GM19455 (cell line): ENCODE measurements at regions not wholly inside any gene's neighbourhood (a gene's known extent, or its start where the extent isn't known, plus 50 kb on each side); places are given as distances from the start of the nearest gene placed in this dataset.
"Not testable (repeated sequence)": the region's sequence is repeated elsewhere in the genome, so short reads cannot be mapped to it uniquely, and the experiment has no call there.

Source experiments
- ATAC-seq: cut with Tn5 transposase; IDR thresholded peaks from one replicate; pipeline ENCODE4 v1.9.1; 2021; ENCODE audit not compliant: unreplicated experiment

- ATAC-seq = no peak
These were observed 126.0 kb upstream of the GBE1 start for GRCh38 chr3:81887448-81887847.

DNA sequence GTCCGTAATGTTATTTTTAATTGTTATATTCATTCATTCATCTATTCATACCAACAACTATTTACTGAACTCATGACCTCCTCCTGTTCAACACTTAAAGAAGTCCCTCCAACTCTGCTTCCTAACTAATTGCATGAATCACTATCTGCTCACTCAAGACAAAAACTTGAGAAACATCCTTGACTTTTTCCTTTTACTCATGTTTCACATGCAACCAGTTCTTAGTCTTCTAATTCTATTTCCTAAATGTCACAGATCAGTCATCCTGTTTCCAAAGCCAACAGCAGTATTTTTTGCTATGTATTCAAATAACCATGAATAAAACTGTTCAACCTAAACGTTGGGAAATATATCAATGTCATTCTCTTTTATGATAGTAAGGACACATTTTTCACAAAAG, 124.6 kb upstream of the GBE1 start:
- no peak for ATAC-seq

DNA sequence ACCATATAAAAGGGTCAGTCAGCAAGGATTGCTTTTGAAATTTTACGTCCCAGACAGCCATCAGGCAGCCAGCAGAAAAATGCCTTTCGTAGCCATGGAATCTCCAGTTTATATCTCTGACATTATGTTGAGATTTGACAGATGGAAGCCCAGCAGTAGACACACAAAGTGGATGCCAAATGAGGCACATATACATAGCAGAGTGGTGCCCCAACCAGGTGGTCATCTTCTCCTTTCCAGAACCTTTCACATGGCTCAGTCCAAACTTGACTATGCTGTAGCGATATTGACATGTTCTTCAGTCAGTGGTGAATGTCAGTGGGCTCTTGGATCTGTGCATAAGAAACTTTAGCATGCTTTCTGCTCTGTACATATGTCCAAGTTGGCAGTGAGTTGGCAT, 123.3 kb upstream of the GBE1 start:
- ATAC-seq = no peak

DNA sequence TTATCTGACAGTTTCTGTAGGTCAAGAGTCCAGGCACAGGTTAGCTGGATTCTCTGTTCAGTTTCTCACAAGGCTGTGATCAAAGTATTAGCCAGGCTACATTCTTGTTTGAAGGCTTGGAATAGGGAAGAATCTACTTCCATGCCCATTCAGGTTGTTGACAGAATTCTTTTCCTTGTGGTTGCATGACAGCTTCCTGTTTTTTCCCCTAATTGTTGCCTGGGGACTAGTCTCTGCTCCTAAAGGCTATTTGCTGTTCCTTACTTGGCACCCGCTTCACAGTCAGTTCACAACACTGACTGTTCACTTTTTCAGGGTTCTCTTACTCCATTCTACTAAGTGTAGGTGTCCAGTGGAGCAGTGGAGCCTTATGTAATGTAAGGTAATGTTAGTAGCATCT, 115.4 kb upstream of the GBE1 start:
- ATAC-seq = no peak

- no peak for ATAC-seq
These were observed 113.3 kb upstream of the GBE1 start for GRCh38 chr3:81874738-81875137.

- no peak for ATAC-seq
These were observed 111.1 kb upstream of the GBE1 start for GRCh38 chr3:81872566-81872965.

DNA sequence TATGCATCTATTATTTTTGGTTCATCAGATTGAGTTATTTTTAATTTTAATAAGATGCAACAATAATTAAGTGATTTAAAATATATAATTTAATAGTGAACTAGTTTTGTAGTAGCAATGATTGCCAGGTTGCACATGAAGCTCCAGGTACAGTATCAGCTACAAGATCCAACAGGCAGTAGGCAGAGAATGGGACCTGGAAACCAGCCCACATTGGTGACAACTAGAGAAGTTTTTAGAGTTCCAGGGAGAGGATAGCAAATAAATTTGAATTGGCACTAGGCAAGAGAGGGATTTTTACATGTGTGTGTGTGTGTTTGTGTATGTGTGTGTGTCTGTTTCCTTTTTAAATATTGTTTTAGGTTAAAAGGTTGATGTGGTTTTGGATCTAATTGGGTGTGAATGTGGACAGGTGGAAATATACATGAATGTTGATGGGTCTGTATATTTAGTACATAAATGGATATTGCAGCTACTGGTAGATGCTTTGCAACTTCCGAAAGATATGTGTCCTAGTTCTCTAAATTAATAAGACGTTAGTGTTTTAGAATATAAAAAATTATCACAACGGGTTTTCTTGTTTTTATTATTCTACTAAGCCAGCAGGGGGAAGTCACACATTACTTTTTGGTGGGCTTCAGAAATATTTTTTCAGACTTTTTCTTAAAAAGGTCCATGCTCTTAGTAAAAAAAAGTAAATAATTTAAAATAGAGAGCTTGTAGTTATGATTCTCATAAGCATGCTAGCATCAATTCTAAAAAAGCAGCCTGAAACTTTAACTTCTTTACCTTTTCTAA, 110.1 kb upstream of the GBE1 start:
- no peak for ATAC-seq

GRCh38 chr3:81869382-81869781, 107.9 kb upstream of the GBE1 start:
- ATAC-seq = no peak

GRCh38 chr3:81868597-81868996, 107.2 kb upstream of the GBE1 start:
- ATAC-seq = no peak

- ATAC-seq = no peak
These were observed 106.4 kb upstream of the GBE1 start for GRCh38 chr3:81867875-81868274.

DNA sequence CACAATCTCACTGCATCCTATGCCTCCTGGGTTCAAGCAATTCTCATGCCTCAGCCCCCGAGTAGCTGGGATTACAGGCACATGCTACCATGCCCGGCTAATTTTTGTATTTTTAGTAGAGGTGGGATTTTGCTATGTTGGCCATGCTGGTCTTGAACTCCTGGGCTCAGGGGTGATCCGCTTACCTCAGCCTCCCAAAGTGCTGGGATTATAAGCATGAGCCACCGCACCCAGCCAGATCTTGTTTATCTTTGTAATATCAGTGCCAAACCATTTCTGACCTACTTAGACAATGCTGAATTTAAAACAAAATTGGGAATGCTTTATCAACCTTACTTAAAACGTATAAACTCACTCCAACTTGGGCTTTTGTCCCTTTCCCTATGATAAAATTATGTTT, 103.7 kb upstream of the GBE1 start:
- not testable (repeated sequence) for ATAC-seq

DNA sequence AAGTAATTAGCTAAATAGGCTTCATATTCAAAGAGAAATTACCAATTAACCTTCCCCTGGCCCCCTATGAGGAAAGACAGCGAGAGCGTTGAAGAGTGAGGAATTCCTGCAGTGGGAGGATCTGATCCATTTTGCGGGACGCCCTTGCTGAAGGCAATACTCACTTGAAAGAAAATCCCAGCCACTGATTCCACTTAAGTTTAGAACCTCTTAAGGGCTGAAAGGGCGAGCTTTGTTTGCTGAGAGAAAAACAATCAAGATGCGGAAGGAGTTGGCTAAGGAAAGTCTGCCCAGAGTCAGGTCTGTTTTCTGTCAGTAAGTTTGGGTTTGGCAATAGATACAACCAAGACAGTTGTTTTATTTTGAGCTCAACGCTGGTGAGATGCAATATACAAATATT, 102.8 kb upstream of the GBE1 start:
- ATAC-seq = no peak

- no peak for ATAC-seq
These were observed 102.3 kb upstream of the GBE1 start for GRCh38 chr3:81863756-81864155.

DNA sequence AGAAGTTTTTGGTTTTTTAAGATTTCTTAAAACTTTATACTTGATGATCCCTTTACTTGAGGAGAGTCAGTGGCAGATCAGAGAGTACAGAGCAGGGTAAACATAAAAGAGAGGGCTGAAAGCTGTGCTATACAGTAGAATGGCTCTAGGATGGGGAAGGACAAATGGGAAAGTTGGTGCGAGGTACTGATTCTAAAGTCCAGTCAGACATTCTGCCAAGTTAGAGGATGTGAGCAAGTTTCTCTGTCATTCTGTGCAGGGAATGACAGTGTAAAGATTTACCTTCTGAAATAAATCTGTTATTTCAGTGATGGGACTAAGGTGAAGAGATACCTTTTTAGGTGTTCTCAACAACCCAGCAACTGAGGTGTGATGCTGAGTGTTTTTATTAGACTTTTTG, 100.1 kb upstream of the GBE1 start:
- no peak for ATAC-seq

- ATAC-seq = no peak
These were observed 98.1 kb upstream of the GBE1 start for GRCh38 chr3:81859524-81859923.

DNA sequence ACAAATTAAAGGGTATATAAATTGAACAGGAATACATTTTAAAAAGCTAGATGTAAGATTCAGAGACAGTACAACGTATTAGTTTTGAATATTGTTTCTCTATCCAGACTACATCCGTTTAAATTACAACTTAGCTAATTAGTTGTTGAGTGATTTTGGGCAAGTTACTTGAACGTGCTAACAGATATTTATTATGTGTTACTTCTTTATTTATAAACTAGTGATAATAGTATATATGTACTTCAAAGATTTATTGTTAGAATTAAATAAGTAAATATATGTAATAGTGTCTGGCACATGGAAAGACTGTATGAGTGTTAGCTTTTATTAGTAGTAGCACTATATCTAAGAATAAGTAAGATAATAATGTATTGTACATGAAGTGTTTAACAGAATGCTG, 92.0 kb upstream of the GBE1 start:
- no peak for ATAC-seq

- ATAC-seq = no peak
These were observed 89.7 kb upstream of the GBE1 start for GRCh38 chr3:81851176-81851575.

- no peak for ATAC-seq
These were observed 85.5 kb upstream of the GBE1 start for GRCh38 chr3:81846988-81847387.

GRCh38 chr3:81841540-81841939, 80.1 kb upstream of the GBE1 start:
- no peak for ATAC-seq

- ATAC-seq = no peak
These were observed 78.2 kb upstream of the GBE1 start for GRCh38 chr3:81839504-81840094.

- ATAC-seq = no peak
These were observed 77.0 kb upstream of the GBE1 start for GRCh38 chr3:81838457-81838856.

DNA sequence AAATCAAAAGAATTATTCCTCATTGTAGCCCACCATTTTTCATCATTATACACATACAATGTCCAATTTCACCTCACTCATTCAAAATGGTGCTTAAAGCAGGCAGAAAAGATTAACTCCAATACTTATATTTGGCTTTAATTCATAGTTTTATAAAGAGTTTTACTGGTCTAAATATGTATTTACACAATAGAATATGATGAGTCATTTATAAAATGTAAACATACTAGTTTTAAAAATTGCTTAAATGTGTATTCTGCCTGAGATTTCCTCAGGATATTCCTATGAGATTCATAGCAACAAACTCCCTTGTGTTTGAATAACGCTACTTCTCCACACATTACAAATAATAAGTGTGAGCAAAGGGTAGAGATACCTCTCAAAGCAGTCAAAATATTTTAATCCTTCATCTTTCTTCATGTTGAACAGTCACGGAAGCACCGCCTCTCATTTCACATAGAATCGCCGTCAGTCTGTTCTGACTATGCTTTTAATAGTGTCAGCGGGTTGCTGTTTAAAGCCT, 75.7 kb upstream of the GBE1 start:
- no peak for ATAC-seq

GRCh38 chr3:81829937-81830336, 68.5 kb upstream of the GBE1 start:
- ATAC-seq = no peak
